ENCODE measurements at regions not wholly inside any gene's neighbourhood (a gene's known extent, or its start where the extent isn't known, plus 50 kb on each side); places are given as distances from the start of the nearest gene placed in this dataset.

DNA sequence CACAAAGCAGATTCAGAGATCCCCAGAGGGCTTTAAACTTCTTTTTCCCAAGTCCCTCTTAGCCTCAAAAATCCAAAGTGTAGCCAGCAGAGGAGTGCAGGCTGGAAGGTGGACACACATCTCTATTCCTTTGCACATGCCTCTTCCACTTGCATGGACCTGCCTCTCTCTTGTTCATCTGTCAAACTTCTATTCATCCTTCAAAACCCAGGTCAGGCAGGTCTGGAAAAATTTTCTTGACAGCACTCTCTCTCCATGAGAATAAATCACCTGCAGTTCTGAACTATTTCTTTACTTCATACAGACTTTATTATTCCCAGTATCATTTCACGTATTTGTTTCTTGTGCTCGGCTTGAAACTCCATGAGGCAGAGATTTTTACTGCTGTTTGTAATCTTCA, 127.5 kb downstream of the SS18 start:
- DNase-seq: no peak

DNA sequence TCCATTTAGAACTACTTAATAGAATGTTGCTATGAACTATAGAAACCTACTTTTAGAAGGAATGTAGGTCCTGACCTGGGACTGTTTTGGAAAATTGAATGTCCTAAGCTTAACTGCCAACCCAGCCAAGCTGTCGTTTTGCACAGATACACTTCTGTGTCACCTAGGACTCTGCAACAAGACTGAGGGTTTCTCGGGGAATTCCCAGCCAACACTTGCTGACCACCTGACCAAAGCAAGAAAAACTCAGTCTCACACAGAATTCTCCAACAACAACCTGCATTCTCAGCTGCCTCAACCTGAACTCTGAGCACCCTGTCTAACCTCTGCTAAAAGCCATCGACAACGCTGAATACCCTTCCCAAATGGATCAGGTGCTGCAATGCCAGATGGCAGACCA, 128.2 kb downstream of the SS18 start:
- DNase-seq: no peak

DNA sequence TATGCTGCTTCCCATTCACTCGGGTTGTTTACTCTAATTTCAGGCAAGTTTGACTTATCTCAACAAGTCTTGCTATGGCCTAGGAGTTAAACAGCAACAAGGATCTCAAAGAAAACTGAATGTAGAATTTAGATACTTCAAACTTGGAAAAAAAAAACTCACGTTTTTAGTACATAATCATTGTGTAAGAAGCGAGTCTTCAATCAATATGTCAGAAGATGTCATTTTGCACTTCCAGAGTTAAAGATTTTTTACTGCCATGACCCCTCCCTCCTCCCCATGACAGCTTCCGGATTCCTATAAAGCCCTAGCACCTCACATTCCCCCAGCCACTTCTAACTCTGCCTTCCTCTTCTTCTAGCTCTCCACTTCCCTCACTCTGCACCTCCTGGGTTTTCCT, 133.4 kb downstream of the SS18 start:
- DNase-seq: no peak

DNA sequence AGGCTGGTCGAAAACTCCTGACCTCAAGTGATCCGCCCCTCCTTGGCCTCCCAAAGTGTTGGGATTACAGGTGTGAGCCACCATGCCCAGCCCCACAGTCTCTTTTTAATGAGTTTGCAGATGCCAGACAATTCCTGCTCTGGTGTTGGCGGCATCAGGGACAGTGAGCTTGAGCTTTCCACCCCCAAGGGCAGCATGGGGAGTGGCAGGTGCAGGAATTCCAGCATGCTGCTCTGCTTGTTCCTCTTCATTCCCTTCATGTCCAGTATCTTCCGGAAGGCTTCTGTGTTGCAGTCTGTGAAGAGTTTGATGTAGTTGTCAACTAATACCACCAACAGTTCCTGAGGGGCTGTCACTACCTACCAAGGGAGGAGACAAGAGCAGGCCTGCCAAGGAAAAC, 137.3 kb downstream of the SS18 start:
- no peak for DNase-seq

DNA sequence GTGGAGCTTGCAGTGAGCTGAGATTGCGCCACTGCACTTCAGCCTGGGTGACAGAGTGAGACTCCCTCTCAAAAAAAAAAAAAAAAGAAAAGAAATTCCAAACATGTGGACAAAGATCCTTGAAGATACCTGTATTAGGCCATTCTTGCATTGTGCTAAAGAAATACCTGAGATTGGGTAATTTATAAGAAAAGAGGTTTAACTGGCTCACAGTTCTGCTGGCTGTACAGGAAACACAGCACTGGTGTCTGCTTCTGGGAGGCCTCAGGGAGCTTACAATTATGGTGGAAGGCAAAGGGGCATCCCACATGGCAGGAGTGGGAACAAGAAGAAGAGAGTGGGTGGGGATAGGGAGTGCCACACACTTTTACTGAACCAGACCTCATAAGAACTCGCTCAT, 140.1 kb downstream of the SS18 start:
- no peak for DNase-seq

DNA sequence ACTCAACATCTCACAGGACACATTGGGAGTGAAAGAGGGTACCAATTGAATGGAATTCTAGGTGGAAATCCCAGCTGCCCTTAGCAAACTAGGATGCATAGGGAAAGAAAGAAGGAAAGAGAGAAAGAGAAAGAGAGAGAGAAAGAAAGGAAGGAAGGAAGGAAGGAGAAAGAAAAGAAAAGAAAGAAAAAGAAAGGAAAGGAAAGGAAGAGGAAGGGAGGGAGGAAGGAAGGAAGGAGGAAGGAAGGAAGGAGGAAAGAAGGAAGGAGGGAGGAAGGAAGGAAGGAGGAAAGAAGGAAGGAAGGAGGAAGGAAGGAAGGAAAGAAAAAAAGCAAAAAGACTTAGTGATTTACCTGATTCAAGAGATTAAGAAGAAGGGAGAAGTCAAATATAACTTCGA, 143.9 kb downstream of the SS18 start:
- DNase-seq: no peak

DNA sequence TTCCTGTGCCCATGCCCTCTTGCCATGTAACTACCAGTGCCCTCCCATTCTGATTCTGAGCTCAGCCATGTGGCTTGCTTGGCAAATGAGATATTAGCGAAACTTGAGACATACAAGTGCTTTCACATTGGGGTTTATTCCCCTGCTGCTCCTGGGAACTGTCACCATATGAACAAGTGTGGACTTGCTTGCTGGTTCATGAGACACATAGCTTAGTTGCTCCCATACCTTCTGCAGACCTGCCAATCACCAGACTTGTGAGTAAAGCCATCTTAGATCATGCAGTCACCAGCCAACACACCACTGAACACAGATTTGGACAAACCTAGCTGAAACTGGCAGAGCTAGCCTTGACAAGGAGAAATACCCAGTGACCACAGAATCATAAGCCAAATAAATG, 155.1 kb downstream of the SS18 start:
- no peak for DNase-seq

DNA sequence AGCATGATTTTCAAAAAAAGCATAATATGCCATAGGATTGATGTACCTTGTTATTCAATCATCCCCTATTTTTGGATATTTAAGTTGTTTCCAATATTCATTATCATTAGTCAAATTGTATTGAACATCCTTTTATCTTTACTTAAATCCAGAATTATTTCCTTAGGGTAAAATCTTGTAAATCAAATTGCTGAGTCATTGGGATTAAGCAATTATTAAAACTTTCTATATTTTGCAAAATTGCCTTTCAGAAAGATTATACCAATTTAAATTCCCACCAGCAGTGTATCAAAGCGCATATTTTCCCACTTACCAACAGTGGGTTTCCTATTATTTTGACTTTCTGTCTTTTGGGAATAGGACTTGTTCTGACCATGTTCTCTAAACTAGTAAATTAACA, 159.3 kb downstream of the SS18 start:
- no peak for DNase-seq

DNA sequence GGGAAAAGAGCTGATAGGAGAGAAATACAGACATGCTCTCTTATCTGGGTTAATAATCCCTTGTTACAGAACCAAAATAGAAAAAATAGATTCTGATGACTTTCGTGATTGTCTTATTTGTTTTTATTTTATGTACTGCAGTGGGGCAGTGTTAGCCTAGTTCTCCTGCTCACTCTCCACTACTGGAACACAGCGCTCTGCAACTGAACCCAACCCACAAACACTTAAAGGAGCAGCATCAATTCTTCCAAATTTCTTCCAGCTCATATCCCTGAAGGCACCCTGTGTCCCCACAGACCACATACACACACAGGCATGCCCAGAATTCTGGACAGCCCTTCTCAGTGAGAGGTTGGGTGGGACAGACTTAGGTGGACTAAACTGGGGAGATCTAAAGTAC, 160.6 kb downstream of the SS18 start:
- no peak for DNase-seq

DNA sequence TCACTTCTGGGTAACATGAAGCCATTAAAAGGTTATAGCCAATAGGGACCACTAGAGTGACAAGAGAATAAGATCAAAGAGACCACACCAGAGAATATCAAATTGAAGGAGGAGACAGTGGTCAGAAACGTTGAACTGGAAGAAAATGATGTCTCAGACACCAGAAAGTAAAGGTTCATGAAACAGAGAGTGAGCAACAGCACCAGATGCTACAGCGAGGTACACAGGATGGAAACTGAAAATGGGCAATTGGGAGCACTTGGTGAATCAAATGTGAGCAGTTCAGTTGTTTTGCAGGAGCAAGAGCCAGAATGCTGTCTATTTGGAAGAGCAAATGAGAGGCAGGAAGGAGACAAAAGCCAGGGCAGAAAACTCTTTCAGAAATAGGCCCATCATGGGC, 162.6 kb downstream of the SS18 start:
- no peak for DNase-seq

DNA sequence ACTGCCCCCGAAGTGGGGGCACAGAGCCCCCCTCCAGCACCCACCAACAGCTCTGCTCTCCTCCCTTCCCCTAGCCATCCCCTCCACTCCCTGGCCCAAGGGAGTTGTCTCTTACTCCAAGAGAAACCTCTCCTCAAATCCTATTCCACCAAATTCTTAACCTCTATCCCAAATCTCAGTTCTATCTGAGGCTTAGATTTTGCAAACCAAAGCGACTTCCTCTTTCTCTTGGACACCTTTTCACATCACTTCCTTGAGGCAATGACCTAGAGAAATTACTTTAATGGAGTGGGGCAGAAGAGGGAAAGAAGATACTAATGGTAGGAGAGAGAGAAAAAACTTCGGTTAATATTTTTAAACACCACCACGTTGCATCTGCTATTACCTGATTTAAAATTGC, 167.2 kb downstream of the SS18 start:
- no peak for DNase-seq

DNA sequence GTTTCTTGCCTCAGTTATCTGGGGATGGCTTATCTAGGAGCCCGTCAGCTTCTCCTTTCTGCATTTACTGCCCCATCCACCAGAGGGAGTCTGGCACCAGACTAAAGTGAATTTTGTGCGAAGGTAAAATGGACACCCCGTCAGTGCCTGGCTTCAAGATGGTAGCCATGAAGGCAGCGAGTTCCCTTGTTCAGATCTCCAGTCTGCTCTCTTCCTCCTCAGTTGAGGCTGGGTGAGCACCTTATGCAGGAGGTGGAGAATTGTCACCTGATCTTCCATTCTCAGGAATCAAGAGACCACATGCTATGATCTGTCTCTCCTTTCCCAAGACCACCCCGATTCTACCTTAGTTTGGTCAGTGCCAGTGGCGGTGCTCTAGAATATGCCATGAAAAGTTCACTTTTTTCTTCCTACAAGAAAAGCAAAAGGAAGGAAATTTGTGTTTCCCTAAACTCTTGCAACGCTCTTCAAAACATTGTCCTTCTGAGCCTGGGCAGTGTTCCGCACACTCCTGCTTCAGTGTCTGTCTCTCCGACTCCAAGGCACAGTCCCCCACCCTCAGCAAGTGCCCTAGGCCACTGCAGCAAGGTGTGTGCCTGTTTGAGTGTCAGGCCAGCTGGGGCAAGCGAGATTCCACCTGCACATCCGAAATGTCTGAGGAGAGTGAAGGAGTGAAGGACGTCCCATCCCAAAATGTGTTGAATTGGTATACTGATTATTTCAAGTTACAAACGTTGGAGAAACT, 168.6 kb downstream of the SS18 start:
- peak; percentile 6 for DNase-seq

DNA sequence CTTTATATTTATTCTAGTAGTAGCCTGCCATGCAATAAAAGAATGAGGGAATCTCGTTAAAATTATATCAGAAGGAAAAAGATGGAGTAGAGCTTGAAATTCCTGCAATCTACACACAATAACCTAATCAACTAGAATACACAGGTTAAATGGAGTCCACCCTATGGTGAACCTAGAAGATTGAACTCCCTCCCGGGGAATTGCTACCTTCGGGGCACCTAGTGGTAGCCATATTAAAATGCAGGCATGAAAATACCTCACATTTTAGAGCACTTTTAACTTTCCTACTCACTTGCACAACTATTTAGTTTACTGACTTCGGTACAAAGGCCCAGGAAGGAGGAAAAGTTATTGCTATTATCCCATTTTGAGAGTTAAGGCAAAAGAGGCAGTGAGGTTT, 174.5 kb downstream of the SS18 start:
- DNase-seq: no peak

DNA sequence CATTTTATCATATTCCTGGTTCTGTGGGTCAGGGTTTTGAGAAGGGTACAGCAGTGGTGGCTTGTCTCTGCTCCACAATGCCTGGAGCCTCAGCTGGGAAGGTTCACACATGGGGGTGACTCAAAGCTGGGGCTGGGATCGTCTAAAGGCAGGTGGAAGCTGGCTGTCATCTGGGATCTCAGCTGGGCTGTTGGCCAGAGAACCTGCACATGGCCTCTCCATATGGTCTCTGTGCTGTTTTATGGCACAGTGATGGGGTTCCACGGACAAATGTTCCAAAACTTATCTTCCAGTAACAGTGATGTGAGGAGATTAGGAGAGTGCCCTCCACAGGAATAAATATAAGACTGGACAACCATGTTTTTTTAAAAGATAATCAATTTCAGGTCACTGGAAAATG, 191.4 kb downstream of the SS18 start:
- DNase-seq: no peak

DNA sequence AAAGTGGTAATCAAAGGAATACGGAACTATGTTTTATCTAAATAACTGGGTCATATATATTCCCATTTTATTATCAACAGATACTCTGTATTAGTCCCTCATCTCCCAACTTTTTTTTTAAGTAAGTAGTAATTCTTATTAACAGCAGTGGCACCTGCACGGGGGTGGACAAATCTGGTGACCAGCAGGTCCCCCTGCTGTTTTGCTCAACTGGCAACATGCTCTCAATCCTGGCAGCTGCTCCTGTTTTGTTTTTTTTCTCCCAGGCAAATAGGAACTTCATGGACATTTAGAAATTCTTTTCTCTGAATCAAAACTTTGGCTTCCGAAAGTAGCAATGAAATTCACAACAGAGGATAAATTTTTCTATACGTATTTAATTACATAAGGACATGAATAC, 193.5 kb downstream of the SS18 start:
- DNase-seq: no peak

DNA sequence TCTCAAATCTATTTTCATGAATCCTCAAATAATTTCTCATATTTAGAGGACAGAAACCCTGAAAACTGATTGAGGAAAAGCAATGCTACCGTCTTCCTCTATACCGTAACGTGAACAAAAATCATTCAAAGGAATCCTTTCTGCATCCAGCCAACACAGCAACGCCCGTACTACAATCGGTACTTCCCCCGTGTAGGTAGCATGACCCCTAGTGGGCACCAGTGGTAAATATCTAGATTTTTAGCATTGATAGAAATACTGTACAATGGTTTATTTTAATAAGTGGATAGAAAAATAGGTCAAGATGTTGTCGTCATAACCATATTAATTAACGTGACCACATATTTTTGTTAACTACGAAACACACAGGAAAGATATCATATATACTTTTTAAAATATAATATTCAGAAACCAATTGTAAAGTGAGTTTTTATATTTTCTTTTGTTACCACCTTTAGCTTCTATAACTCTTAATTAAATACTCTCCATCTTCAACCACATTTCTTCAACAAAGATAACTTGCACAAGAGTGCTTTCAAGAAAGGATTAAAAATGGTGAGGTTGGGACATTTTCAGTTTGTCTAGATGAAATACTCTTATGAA, 194.1 kb downstream of the SS18 start:
- DNase-seq: no peak

DNA sequence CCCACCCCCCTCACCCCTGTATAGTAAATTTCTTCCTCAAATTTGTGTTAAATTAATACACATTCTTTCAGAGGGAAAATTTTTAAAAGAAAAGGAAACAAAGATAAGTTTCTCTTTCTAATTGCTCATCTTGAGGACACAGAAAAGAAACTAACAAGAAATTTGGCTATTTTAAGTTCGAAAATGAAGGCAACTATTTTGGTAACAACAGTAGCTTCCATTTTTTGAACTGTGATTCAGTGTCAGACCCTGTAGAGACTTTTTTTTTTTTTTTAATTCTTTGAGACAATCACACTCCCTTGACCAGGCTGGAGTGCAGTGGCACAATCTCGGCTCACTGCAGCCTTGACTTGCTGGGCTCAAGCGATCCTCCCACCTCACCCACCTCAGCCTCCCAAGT, 194.9 kb downstream of the SS18 start:
- no peak for DNase-seq

DNA sequence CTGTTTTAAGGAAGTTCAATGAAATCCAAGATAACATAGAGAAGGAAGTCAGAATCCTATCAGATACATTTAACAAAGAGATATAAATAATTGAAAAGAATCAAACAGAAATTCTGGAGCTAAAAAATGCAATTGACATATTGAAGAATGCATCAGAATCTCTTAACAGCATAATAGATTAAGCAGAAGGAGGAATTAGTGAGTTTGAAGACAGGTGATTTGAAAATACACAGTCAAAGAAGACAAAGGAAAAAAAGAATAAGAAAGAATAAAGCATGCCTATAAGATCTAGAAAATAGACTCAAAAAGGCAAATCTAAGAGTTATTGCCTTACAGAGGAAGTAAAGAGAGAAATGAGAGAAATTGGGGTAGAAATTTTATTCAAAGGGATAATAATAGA, 204.1 kb downstream of the SS18 start:
- no peak for DNase-seq

DNA sequence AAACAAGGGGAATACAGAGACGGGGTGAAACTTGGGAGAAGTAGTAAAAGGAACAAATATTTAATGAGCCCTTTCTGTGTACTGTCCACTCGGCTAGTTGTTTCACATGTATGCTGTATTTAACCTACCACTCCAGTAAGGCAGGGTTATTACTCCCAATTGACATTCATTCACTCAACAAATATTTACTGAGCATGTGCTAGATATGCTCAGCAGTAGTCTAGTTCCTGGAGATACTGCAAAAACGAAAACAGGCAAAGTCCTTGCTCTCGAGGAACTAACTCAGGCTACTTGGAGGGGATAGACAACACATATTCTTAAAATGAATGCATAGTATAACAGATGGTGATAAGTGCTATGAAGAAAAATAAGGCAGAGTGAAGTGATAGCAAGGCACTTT, 207.3 kb downstream of the SS18 start:
- DNase-seq: no peak

DNA sequence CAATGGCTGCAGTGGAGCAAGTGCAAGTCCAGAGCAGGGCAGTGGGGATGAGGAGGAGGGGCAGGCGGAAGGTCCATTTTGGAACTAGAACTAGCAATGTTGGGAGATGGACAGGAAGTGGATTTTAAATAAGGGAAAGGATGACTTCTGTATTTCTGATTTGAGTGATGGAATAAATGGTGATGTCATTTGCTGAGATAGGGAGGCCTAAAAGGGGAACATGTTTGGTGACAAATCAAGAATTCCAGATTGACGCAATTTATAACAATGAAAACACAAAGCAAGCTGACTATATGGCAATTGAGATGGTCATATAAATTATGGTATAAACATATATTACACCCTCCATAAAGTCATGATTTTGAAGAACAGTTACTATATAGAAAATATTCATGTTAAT, 209.3 kb downstream of the SS18 start:
- DNase-seq: no peak

DNA sequence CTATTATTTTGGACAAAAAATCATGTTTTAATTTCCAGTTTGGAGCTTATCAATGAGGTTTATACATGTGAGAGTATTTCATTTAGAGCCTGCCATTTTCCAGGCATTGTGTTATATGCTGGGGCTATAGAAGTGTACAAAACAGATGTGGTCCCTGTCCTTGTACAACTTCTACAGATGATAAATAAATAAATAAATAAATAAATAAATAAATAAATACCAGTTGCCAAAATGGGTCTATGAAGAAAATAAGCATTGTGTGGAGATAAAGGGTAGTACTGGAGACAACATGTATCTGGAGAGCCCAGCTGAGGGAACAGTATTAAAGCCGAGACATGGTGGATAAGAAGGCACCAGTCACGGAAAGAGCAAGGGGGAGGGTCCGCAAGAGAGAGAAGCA, 210.0 kb downstream of the SS18 start:
- DNase-seq: no peak

DNA sequence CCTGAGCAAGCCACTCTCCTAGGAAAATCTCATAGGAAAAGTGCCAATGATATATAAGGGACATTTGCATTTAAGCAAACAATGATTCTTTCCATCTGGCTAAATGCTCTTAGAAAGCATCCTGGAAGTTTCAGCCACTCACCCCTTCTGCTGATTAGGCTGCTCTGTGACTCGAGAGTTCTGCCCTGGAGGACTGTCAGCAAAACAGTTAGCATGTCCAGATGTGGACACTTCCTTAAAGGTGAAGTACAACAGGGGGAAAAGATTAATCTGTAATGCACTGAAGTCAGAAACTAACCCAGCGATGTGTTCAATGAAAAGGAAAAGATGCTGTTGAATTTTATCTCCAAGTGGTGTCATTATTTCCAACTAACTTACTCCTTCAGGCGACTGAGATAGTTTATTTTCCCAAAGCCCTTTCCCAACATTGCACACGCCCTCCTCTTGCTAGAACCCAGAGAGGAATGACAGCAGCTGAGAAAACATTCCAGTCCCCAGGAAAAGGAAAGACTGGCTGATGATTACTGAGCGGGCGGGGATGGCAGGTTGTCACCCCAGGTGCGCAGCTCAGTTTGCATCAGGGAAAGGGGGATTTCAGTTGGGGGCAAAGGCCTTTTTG, 214.0 kb downstream of the SS18 start:
- DNase-seq: no peak

DNA sequence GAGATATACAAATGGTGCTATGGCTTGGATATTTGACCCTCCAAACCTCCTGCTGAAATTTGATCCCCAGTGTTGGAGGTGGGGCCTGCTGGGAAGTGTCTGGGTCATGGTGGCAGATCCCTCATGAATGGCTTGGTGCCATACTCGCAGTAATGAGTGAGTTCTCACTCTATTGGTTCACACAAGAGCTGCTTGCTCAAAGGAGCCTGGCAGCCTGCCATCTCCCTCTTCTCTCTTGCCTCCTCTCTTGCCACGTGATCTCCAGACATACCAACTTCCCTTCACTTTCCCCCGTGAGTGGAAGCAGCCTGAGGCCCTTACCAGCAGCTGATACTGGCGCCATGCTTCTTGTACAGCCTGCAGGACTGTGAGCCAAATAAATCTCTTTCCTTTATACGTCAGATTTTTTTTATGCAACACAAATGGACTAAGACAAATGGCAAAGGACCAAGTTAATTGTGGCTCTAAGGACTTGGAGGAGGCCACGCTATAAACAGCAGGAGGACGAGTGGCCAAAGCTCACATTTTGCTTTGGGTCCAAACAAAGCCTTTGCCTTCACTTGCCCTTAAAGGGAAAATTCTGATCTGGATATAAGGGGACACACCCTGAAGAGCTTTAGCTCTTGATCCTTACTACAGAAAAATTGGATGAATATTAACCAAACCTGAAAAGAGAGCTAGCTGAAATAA, 214.7 kb downstream of the SS18 start:
- no peak for DNase-seq

DNA sequence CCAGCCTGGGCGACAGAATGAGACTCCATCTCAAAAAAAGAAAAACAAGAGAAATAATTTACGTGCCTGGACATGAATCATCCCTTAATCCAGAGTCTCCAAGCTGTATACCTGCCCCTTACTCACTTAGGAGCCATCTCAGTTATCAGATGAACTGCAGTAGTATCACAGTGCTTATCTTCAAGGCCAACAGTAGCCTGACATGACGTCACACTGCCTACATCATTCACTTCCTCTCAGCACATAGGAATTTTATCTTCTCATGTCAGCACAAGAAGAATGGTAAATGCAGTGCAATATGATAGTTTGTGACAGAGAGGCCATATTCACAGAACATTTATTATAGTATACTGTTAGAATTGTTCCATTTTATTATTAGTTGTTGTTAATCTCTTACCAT, 216.6 kb downstream of the SS18 start:
- DNase-seq: no peak

Data from effector CD4-positive, alpha-beta T cell (primary cell).